Left lobe of liver (tissue), 2 donors: ENCODE measurements at regions not wholly inside any gene's neighbourhood (a gene's known extent, or its start where the extent isn't known, plus 50 kb on each side); places are given as distances from the start of the nearest gene placed in this dataset.
A peak's percentile ranks its signal among the peaks of the same experiment; 100 is the strongest.
"Not testable (repeated sequence)": the region's sequence is repeated elsewhere in the genome, so short reads cannot be mapped to it uniquely, and the experiment has no call there.

Experiments
- ATAC-seq: fragments of 200-7000 bp; cut with Tn5 transposase; one replicate; pipeline ENCODE4 v1.9.1; 2020; ENCODE audit warnings: mild to moderate bottlenecking, moderate library complexity
- DNase-seq: peaks from one replicate; pipeline ENCODE4 v3.0.0-alpha.2; 2020; ENCODE audit warnings: low spot score
- donor health status: DM: no; HTN: no; CAD: no; lungs with moderate emphysema.
- donor health status: DM: no; HTN: yes; CAD: no.

GRCh38 chr21:16211339-16212303 lies 481.8 kb downstream of the USP25 start:
- peak; percentile 74 for ATAC-seq
- no peak for DNase-seq

GRCh38 chr21:16213518-16213917 lies 483.7 kb downstream of the USP25 start:
- ATAC-seq: no peak
- no peak for DNase-seq

GRCh38 chr21:16215193-16215592 lies 485.4 kb downstream of the USP25 start:
- ATAC-seq (no peak), DNase-seq (no peak)

DNA sequence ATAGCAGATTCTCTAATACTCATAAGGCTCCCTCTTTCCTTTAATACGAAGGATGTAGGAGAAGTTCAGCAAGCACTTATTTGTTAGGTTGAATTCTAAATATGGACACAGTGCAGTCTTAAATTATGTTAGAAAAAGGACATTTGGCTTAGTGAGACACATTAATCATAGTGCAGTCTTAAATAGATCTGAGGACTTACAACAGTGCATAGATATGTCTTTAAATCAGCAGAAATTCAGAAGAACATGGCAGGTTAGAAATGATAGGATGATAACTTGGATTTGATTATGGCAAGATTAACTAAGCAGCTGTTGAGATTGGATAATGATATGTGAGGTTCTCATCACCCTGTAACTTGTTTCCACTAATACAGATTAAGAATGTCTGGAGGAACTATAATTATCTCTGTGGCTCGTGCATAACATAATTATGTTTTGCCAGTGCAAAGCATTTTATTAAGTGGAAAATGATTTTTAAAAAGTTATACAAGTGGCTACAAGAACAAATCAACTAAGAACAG lies 485.9 kb downstream of the USP25 start:
- no peak for ATAC-seq
- DNase-seq: no peak

DNA sequence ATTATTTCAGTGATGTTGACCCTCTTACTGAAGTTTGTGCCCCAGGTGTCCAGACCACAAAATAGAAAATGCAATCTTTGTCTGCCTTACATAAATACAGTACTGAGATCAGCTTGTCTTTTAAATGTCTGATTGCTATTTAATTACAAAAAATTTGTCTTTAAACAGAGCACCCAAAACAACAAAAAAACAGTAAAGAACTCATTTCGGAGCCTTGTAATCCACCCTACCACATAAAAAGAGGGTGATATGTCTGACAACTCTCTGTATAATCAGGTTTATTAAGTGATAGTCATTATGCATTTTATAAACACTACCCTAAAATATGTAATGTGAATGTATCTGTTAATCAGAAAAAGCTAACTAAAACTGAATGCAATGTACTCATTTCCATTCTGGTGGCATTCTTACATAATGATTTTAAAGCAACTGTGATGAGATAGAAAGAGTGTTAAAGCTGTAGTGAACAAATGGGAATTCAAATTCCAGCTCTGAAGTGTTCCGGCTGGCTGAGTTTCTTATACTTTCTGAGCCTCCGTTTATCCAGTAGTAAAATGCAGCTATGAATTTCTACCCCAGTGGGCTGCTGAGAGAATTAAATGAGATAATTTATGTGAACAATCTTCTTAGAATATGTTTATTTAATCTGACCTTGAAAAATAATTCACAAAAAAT lies 486.6 kb downstream of the USP25 start:
- peak; percentile 13 for ATAC-seq
- DNase-seq: no peak

GRCh38 chr21:16218682-16219343 lies 489.0 kb downstream of the USP25 start:
- ATAC-seq (peak; percentile 85), DNase-seq (no peak)

DNA sequence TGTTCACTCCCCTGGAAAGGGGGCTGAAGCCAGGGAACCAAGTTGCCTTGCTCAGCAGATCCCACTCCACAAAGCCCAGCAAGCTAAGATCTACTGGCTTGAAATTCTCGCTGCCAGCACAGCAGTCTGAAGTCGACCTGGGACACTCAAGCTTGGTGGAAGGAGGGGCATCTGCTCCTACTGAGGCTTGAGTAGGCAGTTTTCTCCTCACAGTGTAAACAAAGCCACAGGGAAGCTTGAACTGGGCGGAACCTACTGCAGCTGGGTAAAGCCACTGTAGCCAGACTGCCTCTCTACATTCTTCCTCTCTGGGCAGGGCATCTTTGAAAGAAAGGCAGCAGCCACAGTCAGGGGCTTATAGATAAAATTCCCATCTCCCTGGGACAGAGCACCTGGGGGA lies 495.0 kb downstream of the USP25 start:
- not testable (repeated sequence) for DNase-seq, ATAC-seq

GRCh38 chr21:16239659-16240265 lies 510.0 kb downstream of the USP25 start:
- DNase-seq (no peak), ATAC-seq (no peak)

GRCh38 chr21:16241016-16241415 lies 511.2 kb downstream of the USP25 start:
- DNase-seq (no peak), ATAC-seq (no peak)

- DNase-seq: no peak
- ATAC-seq: peak; percentile 46
These were observed 511.7 kb downstream of the USP25 start for GRCh38 chr21:16241479-16241963.

DNA sequence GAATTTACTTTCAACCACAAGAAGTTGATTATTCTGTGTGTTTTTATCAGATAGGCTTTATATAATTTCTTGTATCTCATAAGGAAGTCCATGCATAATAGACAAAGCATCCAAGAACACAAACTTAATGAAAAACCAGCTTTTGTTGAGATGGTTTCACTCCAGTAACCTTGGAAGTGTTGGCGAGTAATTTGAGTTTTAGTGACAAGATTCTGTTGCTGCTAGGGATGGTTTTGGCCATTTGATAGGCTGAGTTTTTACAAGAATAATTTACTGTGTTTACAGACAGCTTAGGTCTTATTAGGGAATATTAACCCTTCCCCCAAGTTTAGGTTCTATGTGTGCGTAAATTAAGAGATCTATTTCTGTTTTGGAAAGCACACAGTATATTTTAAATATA lies 513.6 kb downstream of the USP25 start:
- ATAC-seq (no peak), DNase-seq (no peak)

DNA sequence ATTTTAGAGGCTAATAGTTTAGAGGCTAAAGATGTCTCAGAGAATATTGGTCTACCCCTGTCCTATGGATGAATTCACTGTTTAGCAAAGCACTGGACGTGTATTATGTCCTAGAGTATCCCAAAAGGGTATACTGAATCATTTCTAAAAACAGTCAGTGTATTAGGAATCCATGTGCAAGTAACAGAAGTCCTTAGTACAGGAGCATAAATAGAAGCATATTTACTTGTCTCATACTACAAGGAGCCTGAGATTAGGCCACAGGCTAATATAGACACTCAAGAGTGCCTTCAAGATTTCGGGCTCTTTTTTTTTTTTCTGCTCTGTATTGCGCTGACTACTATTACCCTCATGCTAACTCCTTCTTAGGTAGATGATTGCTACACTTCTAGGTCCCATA lies 518.9 kb downstream of the USP25 start:
- DNase-seq: no peak
- no peak for ATAC-seq

DNA sequence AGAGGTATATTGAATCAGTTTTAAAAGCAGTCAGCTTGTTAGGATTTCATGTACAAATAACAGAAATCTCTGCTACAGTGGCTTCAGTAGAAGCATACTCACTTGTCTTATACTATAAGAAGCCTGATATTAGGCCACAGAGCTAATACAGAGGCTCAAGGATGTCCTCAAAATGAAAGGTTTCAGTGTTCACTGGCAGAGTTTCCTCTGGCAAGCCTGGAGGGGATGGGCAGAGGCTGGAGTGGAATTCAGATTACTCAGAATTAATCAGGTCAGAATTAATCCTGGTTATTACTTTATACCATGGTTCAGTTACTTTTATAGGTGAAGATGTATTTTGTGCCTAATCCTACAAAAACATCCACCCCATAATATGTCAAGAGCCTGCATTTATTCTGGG lies 520.5 kb downstream of the USP25 start:
- DNase-seq: no peak
- ATAC-seq: peak; percentile 39

DNA sequence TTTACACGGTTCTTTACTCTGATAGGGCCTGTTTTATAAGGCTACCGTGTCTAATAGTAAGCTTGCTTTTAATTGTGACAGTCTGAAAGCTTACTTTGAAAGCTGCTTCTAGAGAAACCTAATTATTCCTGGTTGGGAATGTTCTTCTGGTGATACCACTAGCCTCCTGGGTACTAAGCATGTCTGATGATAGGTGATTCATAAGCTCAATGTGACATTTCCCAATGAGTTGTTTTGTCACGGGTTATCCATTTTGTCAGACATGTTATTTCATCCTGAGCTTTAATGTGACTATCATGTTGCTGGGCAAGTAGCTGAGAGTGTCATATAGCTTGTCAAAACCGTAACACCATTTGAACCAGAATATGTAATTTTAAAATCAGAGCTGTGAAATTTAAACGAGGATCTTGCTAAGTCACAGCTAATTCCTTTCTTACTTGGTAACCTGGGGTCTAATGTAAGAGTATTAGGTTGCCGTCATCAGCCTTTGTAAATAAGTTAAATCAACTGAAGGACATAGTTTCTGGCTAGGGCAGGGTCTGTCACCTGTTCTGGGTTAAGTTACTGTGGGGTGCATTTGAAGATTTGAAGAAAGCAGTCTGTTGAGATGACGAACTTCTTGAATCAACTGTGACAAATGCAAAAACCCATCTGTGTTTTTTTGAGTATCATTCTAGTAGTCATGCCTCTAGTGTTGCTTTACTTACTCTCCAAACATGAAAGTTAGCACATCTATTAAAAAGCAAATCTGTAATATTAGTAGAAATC lies 529.2 kb downstream of the USP25 start:
- DNase-seq (no peak), ATAC-seq (no peak)

- DNase-seq (no peak), ATAC-seq (no peak)
These were observed 532.3 kb downstream of the USP25 start for GRCh38 chr21:16262091-16262490.

DNA sequence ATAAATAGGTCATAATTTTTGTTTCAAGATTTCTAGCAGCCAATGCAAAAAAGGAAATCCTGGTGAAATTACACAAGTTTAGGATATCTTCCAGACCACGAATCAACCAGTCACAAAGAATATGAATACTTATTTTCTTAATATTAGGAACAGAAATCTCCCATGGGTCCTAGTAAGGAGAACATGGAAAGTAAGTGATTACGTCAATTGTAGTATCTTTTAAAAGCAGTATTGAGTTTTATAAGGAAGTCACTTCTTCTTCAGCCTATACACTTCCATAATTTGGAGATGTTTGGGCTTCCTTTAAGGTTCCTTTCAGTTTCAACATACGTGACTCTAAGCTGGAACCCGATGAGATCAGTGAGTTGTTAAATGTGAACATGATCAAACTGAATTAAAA lies 534.5 kb downstream of the USP25 start:
- no peak for DNase-seq
- no peak for ATAC-seq

- ATAC-seq (no peak), DNase-seq (no peak)
These were observed 539.7 kb downstream of the USP25 start for GRCh38 chr21:16269476-16269875.

GRCh38 chr21:16279731-16280581 lies 550.2 kb downstream of the USP25 start:
- DNase-seq (no peak), ATAC-seq (peak; percentile 77)

- ATAC-seq: peak; percentile 65
- DNase-seq: no peak
These were observed 550.9 kb downstream of the USP25 start for GRCh38 chr21:16280686-16281091.
